ENCODE measurements at regions not wholly inside any gene's neighbourhood (a gene's known extent, or its start where the extent isn't known, plus 50 kb on each side); places are given as distances from the start of the nearest gene placed in this dataset.
"Not testable (repeated sequence)": the region's sequence is repeated elsewhere in the genome, so short reads cannot be mapped to it uniquely, and the experiment has no call there.

DNA sequence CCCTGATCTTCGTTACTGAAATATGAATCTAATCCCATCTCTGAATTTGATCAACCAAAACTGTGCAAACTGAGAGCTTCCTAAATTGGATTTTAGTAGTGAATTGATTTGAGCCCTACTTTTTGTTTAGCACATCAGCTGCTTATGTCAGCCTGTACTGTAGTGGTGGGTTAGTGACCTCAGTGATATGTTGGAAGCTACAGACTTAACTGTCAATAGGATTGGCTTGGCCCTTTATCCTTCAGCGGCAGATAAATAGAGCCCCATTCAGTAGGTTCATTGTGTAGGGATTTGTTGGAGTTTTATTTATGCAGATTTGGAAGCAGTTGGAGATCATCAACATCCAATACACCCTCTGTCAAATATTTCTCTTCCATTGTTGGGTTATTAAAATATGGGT, 409.7 kb downstream of the SOX2 start:
- intact Hi-C loops (cut with DNase I) = no loop called here
- no peak for DNase-seq

DNA sequence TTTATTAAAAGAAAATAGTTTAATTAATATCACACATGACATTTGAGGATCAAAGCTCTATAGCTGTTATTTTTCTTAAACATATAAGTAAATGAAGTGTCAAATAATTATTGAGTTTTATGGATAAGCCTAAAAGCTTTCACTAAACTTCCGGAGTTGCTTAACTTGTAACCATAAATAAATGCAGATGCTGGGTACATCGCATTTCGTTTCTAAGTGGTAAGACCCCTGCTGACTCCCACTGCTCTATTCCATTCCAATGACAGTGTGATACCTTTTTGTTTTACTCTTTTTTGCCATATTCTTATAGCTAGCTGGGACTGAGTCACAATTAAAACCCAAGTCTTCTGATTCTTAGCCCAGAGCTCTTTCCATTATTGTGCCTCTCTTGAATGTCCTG, 411.1 kb downstream of the SOX2 start:
- intact Hi-C loops (cut with DNase I) = no loop called here
- DNase-seq = no peak

DNA sequence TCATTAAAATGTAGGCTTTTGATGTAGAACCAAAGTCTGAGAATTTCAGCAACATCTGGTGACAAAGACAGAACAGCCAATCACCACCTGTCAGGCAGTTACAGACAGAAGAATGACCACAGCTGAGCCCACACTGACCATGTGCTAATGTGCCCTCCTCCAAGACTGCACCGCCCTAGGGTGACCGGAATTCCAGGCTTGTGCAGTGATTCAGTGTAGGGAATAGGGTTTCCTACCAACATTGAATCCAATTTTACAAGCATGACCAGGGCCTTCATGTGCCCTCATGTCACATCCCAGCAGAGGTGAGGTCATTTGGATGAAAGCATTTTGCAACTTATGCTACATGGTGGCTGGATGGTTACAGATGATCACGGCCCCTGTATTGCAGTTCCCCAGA, 412.5 kb downstream of the SOX2 start:
- DNase-seq = no peak
- intact Hi-C loops (cut with DNase I) = no loop called here

DNA sequence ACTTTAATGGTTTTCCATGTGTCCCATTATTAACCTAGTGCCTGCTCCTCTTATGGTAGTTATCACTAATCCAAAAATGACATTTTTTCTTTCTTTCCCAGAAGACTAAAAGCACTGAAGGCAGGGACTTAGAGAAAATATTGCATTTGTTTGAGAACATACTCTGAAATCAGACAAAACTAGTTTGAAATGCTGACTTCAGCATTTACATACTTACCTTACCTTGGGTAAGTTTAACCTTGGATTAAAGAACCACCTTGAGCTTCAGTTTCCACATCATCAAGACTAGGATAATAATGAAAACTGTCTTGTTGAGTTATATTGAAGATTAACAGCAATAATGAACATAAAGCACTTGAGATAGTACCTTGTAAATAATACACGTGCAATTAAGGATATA, 413.0 kb downstream of the SOX2 start:
- intact Hi-C loops (cut with DNase I) = no loop called here
- no peak for DNase-seq

DNA sequence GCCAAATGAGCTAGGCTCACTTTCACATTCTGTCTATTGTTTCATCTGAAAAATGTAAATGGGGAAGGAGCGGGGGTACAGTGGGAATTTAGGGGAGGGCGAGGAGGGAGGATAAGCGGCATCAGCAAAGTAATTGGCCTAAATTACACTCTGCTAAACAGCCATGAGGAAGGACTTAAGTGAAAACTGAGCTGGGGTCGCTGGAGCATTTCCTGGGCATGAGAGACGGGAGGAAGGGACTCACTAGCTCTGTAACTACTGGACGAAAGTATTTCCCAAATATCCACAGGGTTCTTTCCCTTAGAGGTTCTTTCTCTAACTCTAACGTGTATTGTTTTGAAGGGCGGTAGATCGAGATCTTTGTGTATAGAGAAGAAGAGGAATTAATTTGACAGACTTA, 418.0 kb downstream of the SOX2 start:
- DNase-seq = no peak
- intact Hi-C loops (cut with DNase I) = no loop called here

DNA sequence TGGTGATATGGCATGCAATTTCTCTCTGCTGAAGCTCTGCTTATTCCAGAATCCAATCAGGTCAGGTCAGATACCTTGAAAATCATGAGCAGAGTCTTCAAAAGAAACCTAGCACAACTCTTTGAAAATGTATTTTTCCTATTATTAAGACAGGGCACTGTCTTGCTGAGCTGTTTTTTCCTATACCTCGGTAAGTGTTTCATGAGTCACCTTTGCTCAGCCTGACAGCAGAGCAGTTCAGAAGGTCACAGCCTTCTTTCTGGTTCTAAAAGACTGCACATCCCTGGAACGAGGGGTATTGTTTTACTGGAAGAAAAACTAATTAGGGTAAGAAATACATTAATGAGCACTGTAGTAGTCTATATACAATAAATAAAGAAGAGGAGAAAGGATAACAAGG, 422.0 kb downstream of the SOX2 start:
- intact Hi-C loops (cut with DNase I) = no loop called here
- no peak for DNase-seq

DNA sequence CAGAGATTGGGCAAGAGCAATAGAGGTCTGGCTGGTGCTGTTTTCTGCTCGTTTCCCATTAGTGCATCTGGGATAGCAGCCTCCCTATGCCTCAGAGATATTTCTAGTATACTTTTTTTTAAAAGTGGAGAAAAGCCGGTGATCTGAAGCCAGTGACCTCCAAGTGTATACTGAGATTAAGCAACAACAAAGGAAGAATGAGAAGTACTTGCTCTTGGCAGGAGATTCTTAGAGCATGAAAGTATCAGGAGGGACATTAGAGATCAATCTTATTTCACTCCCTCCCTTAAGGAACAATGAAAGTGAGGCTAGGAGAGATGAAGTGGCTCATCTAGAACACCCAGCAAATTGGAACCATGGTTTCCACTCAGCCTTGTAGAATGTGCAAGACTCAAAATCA, 423.3 kb downstream of the SOX2 start:
- intact Hi-C loops (cut with DNase I) = no loop called here
- no peak for DNase-seq

DNA sequence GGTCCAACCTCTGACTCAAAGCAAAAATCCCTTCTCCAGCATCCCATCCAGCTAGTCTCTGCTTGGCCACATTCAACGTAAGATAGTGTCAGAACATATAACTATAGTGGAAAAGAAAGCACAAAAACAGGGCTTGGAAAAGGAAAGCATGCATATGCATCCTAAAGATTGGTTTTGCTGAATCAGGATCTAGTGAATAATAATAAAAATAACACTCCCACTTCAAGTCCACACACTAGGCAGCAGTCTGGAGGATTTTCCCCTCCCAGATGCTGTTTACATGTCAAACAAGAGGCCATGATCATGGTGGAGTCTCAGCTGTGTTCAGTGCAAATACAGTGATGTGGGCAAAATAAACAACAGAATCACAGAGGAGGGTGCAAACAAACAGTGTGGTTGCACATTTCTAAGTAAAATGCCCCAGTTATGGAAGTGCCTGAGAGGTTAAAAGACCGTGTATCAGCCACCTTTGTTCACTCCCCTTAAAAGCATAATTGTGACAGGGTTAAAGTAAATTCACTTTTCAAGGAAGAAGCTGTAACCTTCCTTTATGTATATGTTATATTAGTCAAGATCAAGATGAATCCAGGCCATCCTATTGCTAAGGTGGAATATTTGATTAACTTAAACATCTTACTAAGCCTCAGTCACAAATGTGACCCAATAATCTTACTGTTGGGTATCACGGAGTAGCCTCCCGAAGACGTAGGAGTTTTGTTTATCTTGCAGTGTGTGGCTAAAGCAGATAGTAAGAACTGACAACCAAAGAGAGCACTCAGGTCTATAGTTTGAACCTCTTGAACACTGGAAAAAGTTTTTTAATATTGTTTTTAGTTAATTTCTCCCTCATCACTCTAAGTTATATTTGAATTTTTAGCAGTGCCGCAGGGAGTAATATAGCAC, 424.5 kb downstream of the SOX2 start:
- DNase-seq = no peak
- intact Hi-C loops (cut with DNase I) = no loop called here

DNA sequence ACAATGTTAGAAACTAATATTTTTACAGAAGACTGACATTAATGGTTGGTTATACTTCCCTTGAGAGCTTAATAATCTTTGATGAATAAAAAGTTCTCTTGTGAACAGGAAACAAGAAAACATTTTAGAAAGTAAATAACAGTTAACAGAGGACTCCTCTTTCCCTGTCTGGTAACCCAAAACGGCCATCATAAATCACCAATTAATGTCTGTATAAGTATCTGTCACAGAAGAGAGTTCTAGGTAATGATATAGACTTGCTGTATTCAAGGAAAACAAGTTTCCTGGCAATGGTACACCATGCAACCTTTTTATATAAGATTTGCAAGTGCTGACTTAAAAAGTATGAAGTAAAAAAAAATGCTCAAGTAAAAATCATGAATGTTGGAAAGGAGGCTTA, 426.7 kb downstream of the SOX2 start:
- intact Hi-C loops (cut with DNase I) = no loop called here
- DNase-seq = no peak

DNA sequence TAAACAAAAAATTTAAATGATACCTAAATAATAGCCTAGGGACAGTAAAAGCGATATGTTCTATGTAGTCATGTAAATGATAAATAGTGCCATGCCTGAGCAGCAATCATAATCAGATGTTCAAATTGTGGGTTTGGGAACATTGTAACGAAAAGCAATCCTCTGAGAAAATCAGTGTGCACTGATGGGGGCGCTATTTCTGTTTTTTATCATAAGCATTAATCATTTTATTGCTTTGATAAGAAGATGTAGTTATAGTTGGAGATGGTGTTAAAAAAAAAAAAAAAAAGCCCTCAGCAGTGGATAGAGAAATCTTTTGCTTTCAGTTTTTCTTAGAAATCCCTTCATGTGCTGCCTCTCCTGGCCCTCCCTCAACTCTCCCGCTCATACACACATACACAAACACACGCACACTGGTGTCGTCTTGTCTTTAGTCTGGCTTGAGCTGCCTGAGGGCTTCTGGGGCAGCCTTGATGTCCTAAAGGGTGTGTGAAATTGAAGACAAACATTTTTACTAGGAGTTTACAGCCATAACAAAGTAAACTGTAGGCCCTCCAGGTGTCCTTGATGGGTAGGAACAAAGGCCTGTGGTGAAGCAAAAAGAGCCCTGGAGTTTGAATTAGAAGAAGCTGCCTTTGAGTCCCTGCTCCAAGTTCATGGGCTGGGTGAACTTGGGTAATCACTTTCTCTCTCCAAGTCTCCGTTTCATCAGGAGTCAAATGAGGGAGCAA, 428.1 kb downstream of the SOX2 start:
- intact Hi-C loops (cut with DNase I) = no loop called here
- peak in 1 of 10 donors; percentile 45 for DNase-seq

DNA sequence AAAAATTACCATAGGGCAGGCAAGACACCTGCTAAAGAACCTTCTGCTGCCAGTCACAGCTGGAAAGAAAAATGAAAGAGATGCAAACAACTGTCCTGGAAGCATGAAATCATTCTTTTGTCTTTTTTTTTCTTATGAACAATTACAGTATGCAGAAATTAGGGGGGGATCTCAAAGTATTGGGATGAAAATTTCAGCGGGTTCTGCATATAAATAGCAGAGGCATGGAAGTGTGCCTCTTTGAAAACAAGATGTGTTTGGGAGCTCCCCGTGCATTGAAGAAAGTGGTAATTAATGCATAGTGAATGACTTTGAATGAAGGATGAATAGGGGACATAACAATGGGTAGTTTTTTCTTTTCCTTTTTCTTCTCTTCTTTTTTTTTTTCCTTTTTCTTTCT, 431.2 kb downstream of the SOX2 start:
- DNase-seq = no peak
- intact Hi-C loops (cut with DNase I) = no loop called here

DNA sequence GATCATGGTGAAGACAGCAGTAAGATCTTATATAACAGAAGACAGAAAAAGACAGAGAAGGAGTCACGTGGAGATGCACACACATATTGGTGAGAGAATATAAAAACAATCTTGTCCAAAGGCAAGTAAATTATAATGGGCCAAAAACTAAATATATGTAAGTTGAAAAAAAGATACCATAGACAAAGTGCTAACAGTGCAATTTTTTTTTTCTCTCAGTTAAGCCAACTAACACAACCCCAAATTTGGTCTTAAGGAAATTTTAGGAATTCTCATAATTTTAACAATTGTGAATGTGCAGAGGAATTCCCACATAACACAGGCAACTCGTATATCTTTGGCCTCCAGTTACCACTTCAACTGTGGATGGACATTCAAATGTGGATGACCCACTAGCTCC, 432.2 kb downstream of the SOX2 start:
- DNase-seq = no peak
- intact Hi-C loops (cut with DNase I) = no loop called here

DNA sequence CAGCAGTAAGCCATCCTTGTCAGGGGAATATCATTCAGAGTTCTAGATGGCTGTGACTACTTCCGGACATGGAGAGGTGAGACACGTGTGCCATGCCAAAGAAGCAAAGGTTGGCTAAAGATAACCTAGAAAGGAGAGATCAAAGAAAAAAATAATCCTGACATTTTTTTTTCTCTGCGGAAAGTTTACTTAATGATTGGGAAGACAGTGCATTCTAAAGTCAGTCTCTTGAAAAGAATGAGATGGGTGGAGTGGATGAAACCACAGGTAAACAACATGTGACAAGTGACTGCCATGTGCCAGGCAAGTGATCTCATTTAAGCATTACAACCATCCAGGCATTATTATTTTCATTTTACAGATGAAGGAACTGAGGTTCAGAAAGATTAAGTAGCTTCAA, 436.6 kb downstream of the SOX2 start:
- DNase-seq = no peak
- intact Hi-C loops (cut with DNase I) = no loop called here

DNA sequence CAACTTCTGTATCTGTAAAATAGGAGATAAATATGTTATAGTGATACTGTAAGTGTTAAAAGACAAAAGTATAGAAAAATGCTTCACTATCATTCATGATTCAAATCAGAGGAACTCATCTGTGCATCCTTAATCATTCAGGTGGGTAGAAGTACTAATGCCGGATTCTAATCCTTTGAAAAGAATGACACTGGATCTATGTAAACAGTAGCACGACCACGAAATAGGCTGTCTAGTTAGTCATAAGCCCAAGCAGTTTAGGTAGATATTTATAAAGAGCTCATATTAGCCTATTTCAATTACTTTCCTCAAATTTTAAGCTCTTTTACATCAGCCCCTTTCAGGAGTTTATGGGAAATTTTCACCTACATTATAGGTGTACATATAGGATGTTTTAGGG, 437.9 kb downstream of the SOX2 start:
- intact Hi-C loops (cut with DNase I) = no loop called here
- DNase-seq = no peak

DNA sequence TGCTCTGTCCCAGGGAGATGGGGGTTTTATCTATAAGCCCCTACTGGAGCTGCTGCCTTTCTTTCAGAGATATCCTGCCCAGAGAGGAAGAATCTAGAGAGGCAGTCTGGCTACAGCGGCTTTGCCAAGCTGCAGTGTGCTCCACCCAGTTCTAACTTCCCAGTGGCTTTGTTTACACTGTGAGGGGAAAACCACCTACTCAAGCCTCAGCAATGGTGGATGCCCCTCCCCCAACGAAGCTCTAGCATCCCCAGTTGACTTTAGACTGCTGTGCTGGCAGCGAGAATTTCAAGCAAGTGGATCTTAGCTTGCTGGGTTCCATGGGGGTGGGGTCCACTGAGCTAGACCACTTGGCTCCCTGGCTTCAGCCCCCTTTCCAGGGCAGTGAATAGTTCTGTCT, 444.6 kb downstream of the SOX2 start:
- intact Hi-C loops (cut with DNase I) = not testable (repeated sequence)
- peak in 1 of 10 donors; percentile 20 for DNase-seq

DNA sequence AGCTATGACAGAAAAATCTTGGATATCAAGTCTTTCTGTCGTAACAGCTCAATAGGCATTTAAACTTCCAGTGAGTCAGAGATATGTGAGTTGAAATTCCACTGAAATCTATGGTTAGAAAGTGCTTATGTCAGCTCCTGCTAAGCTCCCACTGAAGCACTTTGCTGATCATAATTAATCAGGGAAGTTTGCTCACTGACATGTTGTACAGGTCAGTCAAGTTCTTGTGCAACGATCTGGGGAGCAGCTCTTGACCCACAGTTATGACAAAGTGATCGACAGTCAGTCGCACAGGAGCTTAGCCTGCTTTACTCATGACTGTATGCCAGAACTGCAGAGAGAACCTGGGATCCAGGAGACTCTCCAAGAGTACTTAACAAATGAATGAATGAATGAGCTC, 453.5 kb downstream of the SOX2 start:
- no peak for DNase-seq
- intact Hi-C loops (cut with DNase I) = no loop called here

DNA sequence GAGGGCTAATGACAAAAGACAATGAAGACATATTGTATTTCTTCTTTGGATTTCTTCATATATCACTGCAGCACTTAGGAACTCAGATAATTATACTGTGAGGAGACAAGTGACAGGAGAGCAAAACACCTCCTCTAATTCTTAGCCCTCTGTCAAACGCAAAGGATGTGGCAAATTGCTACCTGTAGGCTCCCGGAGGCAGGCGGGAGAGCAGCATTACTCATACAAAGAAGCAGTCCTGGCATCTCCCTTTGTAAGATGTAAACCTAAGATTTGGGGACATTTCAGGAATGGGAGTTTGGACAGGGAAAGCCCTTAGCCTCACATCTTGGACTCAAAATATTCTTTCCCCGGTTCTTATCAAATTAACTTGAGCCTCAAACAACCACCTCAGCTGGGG, 460.8 kb downstream of the SOX2 start:
- DNase-seq = no peak
- intact Hi-C loops (cut with DNase I) = no loop called here

DNA sequence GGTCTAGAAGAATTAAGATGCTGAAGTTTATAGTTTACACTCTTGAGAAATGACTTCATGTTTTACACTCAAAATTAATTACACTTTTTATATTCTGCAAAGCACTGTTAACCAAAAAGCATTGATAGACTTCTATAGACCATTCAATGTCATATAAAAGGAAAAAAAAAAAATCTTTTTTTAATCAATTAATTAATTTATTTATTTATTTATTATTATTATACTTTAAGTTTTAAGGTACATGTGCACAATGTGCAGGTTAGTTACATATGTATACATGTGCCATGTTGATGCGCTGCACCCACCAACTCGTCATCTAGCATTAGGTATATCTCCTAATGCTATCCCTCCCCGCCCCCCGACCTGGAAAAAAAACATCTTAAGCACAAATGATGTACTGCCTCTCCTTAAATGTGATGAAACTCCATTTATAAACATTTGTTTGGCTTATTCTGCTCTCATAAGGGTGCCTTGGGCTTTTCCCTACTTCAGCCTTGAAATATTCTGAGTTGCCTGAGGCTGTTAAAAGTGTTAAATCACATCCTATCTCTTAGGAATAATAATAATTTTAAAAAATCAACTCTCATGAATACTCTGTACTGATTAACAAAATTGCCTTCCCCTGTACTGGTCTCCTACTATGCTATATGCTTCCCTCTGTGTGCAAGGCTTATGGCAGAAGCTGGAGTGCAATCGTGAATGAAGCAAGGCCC, 466.9 kb downstream of the SOX2 start:
- intact Hi-C loops (cut with DNase I) = no loop called here
- DNase-seq = no peak

DNA sequence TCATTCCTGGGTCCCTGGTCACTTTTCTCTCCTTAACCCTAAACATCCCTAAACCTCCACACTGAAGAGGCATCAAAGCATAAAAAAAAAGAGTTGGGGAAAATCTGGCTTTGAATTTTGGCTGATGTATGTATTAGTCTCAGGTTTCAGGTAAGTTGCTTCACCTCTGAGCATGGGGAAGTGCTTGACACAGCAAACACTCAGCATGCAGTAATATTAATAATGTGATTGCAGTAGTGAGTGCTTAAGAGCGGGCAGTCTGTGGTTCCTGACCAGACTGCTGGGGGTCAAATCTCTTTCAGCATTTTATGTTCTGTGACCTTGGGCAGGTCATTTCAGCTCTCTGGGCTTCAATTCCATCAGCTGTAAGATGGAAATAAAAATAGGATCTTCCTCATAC, 467.9 kb downstream of the SOX2 start:
- intact Hi-C loops (cut with DNase I) = no loop called here
- no peak for DNase-seq

DNA sequence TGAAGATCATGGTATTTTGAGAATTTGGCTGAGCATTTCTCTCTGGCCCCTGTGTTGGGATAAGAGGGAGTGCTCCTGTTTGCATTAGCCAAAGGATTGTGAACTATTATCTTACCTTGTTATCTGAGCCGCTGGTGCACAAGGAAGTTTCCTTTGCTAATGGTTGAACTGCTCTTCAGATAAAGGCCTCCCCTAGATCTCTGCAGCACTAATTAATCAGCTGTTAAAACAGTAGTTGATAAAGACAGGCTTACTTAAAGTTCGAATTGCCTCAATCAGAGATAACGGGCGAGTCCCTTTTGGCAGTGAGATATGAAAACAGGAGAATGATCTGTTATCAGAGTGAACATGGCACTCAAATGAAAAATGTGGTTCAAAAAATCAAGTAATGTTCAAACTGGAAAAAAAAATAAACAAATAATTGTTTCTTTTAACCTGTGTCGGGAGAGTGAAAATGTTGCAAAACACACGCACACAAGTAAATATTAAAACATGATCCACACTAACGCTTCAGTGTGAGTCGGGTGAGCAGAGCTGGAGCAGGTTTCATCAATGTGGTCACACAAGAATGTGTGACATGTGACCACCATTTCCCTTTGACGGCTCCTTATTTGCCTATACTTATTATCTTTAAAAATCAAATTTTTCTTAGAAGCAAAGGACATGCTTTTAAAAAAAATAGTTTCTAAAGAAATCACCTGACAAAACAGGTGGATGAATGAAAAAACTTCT, 469.1 kb downstream of the SOX2 start:
- intact Hi-C loops (cut with DNase I) = no loop called here
- DNase-seq = no peak

DNA sequence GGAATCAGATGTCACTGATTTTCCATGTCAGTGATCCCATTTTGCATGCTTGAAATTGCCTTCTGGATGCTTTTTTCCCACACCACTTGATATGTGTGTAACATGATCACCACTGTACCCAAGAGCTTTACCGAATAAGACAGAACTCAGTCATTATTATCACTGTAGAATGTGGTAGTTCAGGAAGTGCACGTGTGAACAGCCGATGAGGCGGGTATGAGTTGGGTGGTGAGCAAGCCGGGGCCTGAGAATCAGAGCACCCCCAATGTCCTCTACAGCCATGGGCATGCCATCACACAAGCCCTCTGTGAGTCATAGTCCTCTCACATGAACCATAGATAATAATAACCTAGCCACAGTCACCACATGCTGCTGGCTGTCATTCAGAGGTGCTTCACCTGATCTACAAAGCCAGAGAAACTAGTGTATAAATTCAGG, 470.8 kb downstream of the SOX2 start:
- intact Hi-C loops (cut with DNase I) = no loop called here
- DNase-seq = no peak
